GM13976 (cell line): ENCODE measurements at regions not wholly inside any gene's neighbourhood (a gene's known extent, or its start where the extent isn't known, plus 50 kb on each side); places are given as distances from the start of the nearest gene placed in this dataset.

Experiments used
- DNase-seq: peaks from one replicate; pipeline ENCODE4 v3.0.0; 2012; ENCODE audit warnings: low spot score
- in situ Hi-C: fragments of 300-500 bp; cut with MboI; formaldehyde crosslinking; loops from one replicate; pipeline ENCODE4 v1.12.0; 2022; ENCODE audit warnings: low sequenced_read_pairs, mixed read lengths, inconsistent platforms; ENCODE audit not compliant: unreplicated experiment
- TF ChIP-seq, protein P1 (sequence below): IDR thresholded peaks from 2 replicates; pipeline ENCODE4 v1.5.1; 2012; ENCODE audit warnings: borderline replicate concordance, mild to moderate bottlenecking; ENCODE audit not compliant: insufficient read depth; ENCODE audit errors: extremely low read depth, missing control alignments, control extremely low read depth

DNA sequence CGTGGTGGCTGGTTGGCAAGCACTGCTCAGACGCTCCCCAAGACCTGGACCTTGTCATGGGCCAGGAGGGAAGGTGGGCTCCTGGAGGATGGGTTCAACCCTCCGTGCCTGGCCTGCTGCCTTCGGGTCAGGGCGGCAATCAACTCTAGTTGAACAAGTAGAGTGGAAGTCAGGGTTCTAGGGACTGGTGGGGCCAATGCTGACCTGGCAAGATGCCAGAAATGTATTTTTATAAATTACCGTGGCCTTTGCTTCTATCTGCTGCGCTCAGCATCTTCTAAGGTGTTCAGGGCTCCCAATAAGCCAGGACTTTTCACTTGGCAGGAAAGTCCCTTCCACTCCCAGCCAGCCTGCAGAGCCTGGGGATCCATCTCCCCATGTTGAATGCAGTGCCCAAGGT, 207.1 kb upstream of the N4BP1 start:
- TF ChIP-seq, protein P1, sequence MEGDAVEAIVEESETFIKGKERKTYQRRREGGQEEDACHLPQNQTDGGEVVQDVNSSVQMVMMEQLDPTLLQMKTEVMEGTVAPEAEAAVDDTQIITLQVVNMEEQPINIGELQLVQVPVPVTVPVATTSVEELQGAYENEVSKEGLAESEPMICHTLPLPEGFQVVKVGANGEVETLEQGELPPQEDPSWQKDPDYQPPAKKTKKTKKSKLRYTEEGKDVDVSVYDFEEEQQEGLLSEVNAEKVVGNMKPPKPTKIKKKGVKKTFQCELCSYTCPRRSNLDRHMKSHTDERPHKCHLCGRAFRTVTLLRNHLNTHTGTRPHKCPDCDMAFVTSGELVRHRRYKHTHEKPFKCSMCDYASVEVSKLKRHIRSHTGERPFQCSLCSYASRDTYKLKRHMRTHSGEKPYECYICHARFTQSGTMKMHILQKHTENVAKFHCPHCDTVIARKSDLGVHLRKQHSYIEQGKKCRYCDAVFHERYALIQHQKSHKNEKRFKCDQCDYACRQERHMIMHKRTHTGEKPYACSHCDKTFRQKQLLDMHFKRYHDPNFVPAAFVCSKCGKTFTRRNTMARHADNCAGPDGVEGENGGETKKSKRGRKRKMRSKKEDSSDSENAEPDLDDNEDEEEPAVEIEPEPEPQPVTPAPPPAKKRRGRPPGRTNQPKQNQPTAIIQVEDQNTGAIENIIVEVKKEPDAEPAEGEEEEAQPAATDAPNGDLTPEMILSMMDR = no peak
- in situ Hi-C loops = no loop called here
- DNase-seq = no peak

DNA sequence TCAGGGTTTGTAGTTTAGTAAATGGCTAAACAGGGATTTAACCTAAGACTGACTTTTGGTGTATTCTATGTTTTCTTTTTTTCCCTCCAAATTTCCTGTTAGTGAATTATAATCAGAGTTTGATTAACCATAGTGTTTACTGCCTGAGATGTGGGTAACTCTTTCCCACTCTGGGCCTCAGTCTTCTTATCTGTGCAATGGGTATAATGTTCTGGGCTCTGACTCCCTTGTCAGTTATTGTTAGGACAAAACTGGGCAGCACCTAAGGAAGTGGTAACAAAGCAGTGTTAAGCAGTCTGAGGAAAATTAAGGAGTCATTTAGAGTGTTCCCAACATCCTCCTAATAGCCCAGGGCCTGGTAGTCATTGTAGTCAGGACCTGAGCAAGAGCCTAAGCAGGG, 206.4 kb upstream of the N4BP1 start:
- in situ Hi-C loops = no loop called here
- TF ChIP-seq, protein P1 = no peak
- DNase-seq = no peak

DNA sequence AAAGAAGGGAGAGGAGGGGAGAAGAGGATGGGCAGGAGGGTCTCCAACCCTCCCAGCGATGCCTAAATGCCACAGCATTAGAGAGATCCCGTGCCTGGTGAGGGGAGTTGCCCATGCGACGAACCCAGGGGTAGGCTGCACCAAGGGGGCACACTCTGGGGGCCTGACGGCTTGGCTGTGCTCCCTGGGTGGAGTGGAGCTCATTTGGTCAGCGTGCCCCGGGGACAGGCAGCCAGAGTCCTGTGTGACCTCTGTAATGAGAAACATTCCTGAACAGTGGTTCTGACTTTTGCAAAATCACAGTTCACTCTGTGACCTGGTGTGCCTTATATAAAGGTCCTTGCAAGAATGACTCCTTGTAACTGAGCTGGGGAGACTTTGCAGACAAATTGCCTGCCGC, 205.0 kb upstream of the N4BP1 start:
- DNase-seq = no peak
- in situ Hi-C loops = no loop called here
- TF ChIP-seq, protein P1 = no peak

DNA sequence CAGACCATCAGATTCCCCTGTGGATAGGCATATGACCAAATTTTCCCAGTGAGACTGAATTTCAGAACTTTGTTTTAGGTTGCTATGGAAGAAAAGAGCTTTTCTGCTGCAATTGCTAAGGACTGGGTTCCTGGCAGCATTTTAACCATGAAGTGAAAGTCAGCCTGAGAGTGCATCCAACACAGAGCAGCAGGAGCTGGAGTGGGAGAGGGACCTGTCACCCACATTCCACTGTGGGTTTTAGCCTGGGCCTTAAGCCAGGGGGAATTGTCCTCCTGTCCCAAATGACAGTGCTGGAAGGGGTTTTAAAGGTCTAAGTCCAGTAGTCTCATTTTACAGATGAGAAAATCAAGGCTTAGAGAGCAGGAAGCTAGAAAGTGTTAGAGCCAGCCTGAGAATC, 203.5 kb upstream of the N4BP1 start:
- in situ Hi-C loops = no loop called here
- TF ChIP-seq, protein P1 = no peak
- DNase-seq = no peak

DNA sequence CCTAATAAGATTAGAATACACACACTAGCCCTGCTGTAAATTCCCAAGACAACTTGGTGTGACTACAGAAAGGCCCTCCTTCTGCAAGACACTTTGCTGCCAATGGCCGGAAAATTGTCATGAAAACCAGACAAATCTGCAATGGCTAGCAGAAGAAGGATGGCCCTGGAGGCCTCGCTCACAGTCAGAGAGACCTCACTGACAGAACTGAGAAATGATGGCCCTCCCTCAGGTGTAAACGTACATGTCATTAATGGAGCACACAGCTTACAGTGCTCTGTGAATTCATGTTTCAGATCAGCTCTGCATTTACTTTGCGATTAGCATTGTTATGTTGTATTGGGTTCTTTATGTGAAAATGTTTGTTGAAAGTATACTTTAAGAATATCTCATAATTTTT, 202.9 kb upstream of the N4BP1 start:
- in situ Hi-C loops = no loop called here
- TF ChIP-seq, protein P1 = no peak
- DNase-seq = no peak

DNA sequence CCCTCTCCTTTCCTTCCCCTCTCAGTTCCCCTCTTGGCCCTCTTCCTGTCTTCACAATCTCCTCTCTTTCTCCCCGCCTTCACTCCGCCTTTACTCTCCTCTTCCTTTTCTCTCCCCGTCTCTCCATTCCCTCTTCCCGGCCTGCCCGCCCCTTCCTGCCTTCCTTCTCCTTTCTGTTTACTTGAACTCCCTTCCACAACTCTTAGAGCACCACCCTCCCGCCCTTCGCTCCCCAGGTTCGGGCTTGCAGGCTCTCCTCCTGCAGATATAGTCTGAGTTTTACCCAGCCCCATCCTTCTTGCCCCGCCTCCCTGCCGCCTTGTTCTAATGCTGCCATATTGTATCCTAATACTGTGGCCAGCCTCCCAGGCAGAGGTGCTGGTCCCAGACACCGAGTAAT, 201.5 kb upstream of the N4BP1 start:
- in situ Hi-C loops = no loop called here
- TF ChIP-seq, protein P1 = no peak
- no peak for DNase-seq
